Esophagus (tissue), 2 donors: ENCODE measurements at regions not wholly inside any gene's neighbourhood (a gene's known extent, or its start where the extent isn't known, plus 50 kb on each side); places are given as distances from the start of the nearest gene placed in this dataset.

Experiments used
- H3K27ac ChIP-seq, 2 donors: one replicate each; pipeline ENCODE4 v1.5.1; 2013; ENCODE audit warnings: low read depth in 2 of 2, mild to moderate bottlenecking in 2 of 2, inconsistent platforms in 1 of 2, low read length in 1 of 2, moderate library complexity in 1 of 2
- H3K27me3 ChIP-seq, 2 donors: one replicate each; pipeline ENCODE4 v1.6.1; 2013; ENCODE audit warnings: low read length in 2 of 2, control low read depth in 1 of 2, mild to moderate bottlenecking in 1 of 2; ENCODE audit not compliant: insufficient read depth in 2 of 2, control insufficient read depth in 1 of 2
- H3K36me3 ChIP-seq, 2 donors: one replicate each; pipeline ENCODE4 v1.6.1; 2013; ENCODE audit warnings: low read length in 1 of 2; ENCODE audit not compliant: control insufficient read depth in 2 of 2, insufficient read depth in 2 of 2
- H3K4me1 ChIP-seq, 2 donors: one replicate each; pipeline ENCODE4 v1.6.1; 2013; ENCODE audit warnings: low read length in 1 of 2; ENCODE audit not compliant: control insufficient read depth in 2 of 2, insufficient read depth in 2 of 2
- H3K4me3 ChIP-seq, 2 donors: one replicate each; pipeline ENCODE4 v1.5.1; 2013; ENCODE audit warnings: low read length in 2 of 2, mild to moderate bottlenecking in 2 of 2, low read depth in 1 of 2, moderate library complexity in 1 of 2
- H3K9me3 ChIP-seq, 2 donors: one replicate each; pipeline ENCODE4 v1.6.1; 2013; ENCODE audit warnings: mild to moderate bottlenecking in 2 of 2, low read depth in 1 of 2, low read length in 1 of 2, moderate library complexity in 1 of 2; ENCODE audit not compliant: control insufficient read depth in 2 of 2, insufficient read depth in 1 of 2
- WGBS, 2 donors: extraction: QIAGEN DNeasy Blood & Tissue Kit; methylation state at CpG; one replicate each; pipeline ENCODE4 v1.1.7; 2013; 5-methylcytosine and 5-hydroxymethylcytosine counted together
- donor health status: healthy with polysubstance abuse.
- donor health status: Bipolar disorder and iron deficiency.

DNA sequence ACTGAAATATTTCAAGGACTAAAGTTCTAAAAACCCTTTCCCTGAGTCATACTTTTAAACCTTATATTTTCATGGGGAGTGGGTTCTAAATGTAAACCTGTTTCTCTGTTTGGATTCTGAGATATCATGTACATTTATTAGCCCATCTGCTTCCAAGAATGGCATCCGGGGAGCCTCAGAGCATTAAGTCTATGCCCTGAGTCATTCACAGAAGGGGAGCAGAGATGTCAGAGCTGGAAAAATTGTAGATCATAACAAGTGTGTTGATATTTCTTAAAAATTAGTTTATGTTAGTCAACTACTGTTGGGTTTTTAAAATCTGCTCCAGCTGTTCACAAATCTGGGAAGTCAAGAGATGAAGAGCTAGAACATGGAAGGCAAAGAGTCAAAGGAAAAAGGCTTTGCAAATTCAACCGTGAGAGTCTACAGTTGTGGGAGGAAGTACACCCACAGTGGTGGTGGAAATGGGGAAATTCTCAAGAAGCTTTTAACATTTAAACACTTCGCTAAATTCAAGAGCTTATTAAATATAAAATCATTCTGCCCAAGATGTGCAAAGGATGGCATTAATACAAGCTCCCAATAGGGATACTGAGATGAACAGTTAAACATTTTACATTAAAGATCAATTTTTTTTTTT is 70.5 kb upstream of the FLRT2 start:
- no peaks in the 10 kb centered on the region for H3K9me3 ChIP-seq
- WGBS, 2 donors = 75 to 79% methylated on average over 3 of the region's 3 CpGs
- no peak overlapping the region for H3K27ac ChIP-seq
- no peaks in the 10 kb centered on the region for H3K27me3 ChIP-seq
- no peaks in the 10 kb centered on the region for H3K36me3 ChIP-seq
- no peak overlapping the region for H3K4me3 ChIP-seq
- H3K4me1 ChIP-seq = no peaks in the 10 kb centered on the region

DNA sequence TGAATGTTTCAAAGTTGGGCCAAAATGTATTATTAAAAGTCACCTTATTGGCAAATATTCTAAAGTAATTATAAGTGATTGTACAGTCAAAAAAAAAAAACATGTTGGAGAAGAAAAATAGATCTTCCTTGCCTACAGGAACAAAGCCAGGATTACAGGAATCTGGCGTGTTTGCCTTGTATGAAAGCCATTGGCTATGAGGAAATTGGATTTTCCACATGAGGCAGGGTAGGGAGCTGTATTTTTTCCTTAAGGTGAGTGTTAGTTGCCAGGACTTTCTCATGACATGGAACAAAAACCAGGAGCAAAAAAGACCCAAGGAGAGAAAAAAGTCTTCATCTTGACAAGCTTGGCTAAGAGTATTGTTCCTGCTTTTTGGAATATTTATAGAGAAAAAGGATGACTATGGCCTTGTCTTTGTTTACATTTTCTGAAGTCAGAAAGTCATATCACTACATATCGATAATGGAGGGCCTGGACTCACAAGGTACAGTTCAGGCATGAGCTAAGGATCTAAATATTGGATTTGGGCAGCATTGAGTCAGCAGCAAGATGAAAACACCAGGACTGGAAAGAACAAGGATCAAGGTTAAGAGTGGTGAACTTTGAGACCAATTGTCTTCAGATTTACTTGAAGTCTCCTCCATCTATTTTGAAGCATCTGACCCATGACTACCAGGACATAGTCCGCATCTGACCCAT is 68.4 kb upstream of the FLRT2 start:
- Histone ChIP-seq H3K27ac (no peak overlapping the region), H3K4me3 (no peak overlapping the region), H3K9me3 (no peaks in the 10 kb centered on the region), H3K36me3 (no peaks in the 10 kb centered on the region), H3K27me3 (no peaks in the 10 kb centered on the region), H3K4me1 (no peaks in the 10 kb centered on the region)
- WGBS, 2 donors = 54 to 72% methylated on average over 3 of the region's 3 CpGs

DNA sequence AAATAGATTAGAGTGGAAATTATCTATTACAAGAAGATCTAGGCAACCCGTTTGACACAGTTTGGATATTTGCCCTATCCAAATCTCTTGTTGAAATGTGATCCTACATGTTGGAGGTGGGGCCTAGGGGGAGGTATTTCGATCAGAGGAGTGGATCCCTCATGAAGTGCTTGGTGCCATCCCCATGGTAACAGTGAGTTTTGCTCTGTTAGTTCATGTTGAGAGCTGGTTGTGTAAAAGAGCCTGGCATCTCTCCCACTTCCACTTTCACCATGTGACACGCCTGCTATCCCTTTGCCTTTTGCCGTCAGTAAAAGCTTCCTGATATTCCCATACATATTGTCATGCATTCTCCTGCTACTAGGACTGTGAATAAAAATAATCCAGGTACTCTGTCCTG is 66.4 kb upstream of the FLRT2 start:
- no peak overlapping the region for H3K4me3 ChIP-seq
- no peak overlapping the region for H3K27ac ChIP-seq
- no peaks in the 10 kb centered on the region for H3K27me3 ChIP-seq
- no peaks in the 10 kb centered on the region for H3K9me3 ChIP-seq
- no peaks in the 10 kb centered on the region for H3K4me1 ChIP-seq
- WGBS, 2 donors = 41 to 45% methylated on average over 4 of the region's 4 CpGs
- no peaks in the 10 kb centered on the region for H3K36me3 ChIP-seq

DNA sequence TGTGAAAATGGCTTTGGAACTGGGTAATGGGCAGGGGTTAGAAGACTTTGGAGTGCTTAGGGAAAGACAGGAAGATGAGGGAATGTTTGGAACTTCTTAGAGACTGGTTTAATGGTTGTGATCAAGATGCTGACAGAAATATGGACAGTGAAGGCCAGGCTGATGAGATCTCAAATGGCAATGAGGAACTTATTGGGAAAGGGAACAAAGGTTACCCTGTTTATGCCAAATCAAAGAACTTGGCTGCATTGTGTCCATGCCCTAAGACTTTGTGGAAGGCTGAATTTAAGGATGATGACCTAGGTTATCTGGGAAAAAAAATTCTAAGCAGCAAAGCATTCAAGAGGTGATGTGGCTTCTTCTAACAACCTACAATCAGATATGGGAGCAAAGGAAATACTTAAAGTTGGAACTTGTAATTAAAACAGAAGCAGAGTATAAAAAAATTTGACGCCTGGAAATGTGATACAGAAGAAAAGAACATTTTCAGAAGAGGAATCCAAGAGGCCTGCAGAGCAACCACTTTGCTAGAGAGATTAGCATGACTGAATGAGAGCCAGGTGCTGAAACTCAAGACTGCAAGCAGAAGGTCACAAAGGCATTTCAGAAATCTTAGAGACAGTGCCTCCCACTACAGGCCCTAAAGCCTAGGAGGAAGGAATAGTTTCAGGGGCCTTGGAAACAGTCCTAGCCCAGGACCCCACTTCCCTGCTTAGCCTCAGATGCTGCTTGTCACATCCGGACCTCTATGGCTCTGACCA is 65.6 kb upstream of the FLRT2 start:
- Histone ChIP-seq H3K4me3 (no peak overlapping the region), H3K36me3 (no peaks in the 10 kb centered on the region), H3K27me3 (no peaks in the 10 kb centered on the region), H3K9me3 (no peaks in the 10 kb centered on the region), H3K27ac (no peak overlapping the region), H3K4me1 (no peaks in the 10 kb centered on the region)
- WGBS, 2 donors = 83 to 97% methylated on average over 2 of the region's 2 CpGs

DNA sequence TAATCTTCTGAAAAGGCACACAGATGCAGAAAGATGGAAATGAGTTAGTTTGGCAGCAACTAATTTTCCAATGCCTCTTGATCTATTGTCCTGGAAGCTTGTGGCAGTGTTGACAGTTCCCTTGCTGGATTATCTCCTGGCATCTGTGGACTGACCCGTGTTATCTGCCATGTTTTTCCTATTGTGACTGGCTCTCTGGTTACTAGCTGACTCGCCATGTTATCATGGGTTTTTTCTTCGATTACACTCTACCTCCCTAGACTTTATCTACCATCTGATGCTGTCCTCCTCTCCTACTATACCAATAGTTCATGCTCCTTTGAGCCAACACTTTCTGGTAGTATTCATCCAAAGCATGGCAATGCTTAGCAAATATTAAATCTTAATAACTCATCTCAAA is 63.3 kb upstream of the FLRT2 start:
- Histone ChIP-seq H3K4me3 (no peak overlapping the region), H3K4me1 (no peaks in the 10 kb centered on the region), H3K27me3 (no peaks in the 10 kb centered on the region), H3K27ac (no peak overlapping the region), H3K36me3 (no peaks in the 10 kb centered on the region), H3K9me3 (no peaks in the 10 kb centered on the region)
- WGBS, 2 donors = 70 to 83% methylated on average over 3 of the region's 3 CpGs

DNA sequence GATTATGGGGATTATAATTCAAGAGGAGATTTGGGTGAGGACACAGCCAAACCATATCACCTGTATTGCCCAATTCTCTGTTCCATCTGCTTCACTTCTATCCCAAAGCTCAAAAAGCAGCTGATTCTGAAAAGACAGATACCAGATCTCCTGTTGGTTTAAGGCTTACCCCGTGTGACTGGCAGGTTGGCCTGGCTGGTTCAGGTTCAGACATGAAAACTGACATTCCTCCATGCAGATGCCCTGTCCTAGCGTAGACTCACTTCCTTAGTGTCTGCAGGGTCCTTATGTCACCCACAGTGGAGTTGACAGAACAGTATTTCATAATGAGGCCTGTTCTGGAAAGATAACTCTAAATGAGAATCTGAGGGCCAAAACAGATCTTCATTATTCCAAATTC is 61.1 kb upstream of the FLRT2 start:
- no peaks in the 10 kb centered on the region for H3K27me3 ChIP-seq
- 25 to 38% methylated on average over 2 of the region's 2 CpGs for WGBS, 2 donors
- no peaks in the 10 kb centered on the region for H3K4me1 ChIP-seq
- H3K9me3 ChIP-seq = no peaks in the 10 kb centered on the region
- no peak overlapping the region for H3K4me3 ChIP-seq
- H3K27ac ChIP-seq = no peak overlapping the region
- no peaks in the 10 kb centered on the region for H3K36me3 ChIP-seq

DNA sequence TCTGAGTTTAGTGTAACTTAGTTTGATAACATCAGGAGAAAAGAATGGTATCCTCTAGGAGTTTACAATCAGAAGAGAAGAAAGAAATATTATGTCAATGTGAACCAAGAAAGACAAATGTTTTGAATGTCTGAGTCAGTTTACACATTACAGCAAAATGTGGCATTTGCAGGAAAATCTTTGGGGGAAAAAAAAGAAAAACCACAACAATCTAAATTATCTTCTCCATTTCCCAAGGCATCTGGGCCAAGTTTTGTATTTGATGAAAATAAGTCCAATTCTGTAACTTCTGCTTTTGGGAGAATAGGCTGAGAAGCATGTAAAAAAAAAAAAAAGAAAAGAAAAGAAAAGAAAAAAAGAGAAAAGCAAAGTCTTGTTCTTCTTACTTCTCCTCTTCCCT is 58.8 kb upstream of the FLRT2 start:
- no peaks in the 10 kb centered on the region for H3K36me3 ChIP-seq
- H3K9me3 ChIP-seq = no peaks in the 10 kb centered on the region
- H3K4me3 ChIP-seq = no peak overlapping the region
- no peaks in the 10 kb centered on the region for H3K27me3 ChIP-seq
- H3K27ac ChIP-seq = no peak overlapping the region
- H3K4me1 ChIP-seq = no peaks in the 10 kb centered on the region

DNA sequence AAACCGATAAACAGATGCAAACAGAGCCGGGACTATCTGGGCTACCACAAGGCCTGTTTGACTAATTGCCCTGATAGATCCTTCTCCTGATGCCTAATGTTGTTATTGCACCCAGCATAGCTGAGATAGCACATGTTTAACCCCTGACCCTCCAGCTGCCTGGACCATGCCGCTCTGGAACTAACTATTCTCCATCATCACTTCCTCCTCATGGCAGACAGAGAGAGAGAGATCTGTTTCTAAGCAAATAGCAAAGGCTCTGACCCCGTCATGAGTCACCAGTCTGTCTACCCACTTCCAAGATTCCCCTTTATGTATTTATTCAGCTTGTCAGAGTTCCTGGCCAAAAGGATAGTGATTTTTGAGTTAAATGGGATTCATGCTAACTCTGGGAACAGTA is 58.2 kb upstream of the FLRT2 start:
- H3K27me3 ChIP-seq = no peaks in the 10 kb centered on the region
- no peaks in the 10 kb centered on the region for H3K9me3 ChIP-seq
- H3K36me3 ChIP-seq = no peaks in the 10 kb centered on the region
- no peak overlapping the region for H3K27ac ChIP-seq
- WGBS, 2 donors = 35 to 44% methylated on average over 4 of the region's 4 CpGs
- H3K4me3 ChIP-seq = no peak overlapping the region
- no peaks in the 10 kb centered on the region for H3K4me1 ChIP-seq

DNA sequence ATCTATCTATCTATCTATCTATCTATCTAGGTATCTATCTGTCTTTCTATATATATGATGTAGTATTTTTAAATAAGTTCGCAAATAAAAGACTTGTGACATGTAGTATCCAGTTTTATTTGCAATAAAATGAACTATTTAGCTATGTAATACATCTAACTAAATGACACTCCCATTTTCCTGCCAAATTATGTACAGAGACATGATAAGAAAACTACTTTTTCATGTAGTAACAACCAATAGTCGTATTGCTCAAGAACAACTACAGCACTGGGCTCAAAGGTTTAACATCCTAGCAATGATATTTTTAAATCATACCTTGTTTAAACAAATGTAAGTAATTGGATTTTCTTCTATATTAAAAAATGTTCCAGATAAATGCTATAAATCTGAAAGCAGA is 55.5 kb upstream of the FLRT2 start:
- Histone ChIP-seq H3K4me1 (no peaks in the 10 kb centered on the region), H3K9me3 (no peaks in the 10 kb centered on the region), H3K4me3 (no peak overlapping the region), H3K27me3 (no peaks in the 10 kb centered on the region), H3K27ac (no peak overlapping the region), H3K36me3 (no peaks in the 10 kb centered on the region)
- 81 to 93% methylated on average over 2 of the region's 2 CpGs for WGBS, 2 donors
